ENCODE measurements at regions not wholly inside any gene's neighbourhood (a gene's known extent, or its start where the extent isn't known, plus 50 kb on each side); places are given as distances from the start of the nearest gene placed in this dataset.
A peak's percentile ranks its signal among the peaks of the same experiment; 100 is the strongest.
"Not testable (repeated sequence)": the region's sequence is repeated elsewhere in the genome, so short reads cannot be mapped to it uniquely, and the experiment has no call there.

- H3K27me3 ChIP-seq: no peaks in the 10 kb centered on the region
- no peaks in the 10 kb centered on the region for H3K36me3 ChIP-seq
- no peak for DNase-seq
- no peak overlapping the region for H3K4me3 ChIP-seq
- no peaks in the 10 kb centered on the region for H3K9me3 ChIP-seq
Measured at GRCh38 chr3:132987396-132987795, 50.8 kb upstream of the TMEM108 start.

GRCh38 chr3:132984181-132984580, 54.0 kb upstream of the TMEM108 start:
- peak; percentile 16 for DNase-seq
- Histone ChIP-seq H3K27me3 (no peaks in the 10 kb centered on the region), H3K4me3 (no peak overlapping the region), H3K36me3 (no peaks in the 10 kb centered on the region), H3K9me3 (no peaks in the 10 kb centered on the region)

- Histone ChIP-seq H3K36me3 (no peaks in the 10 kb centered on the region), H3K9me3 (no peaks in the 10 kb centered on the region), H3K4me3 (no peak overlapping the region), H3K27me3 (no peaks in the 10 kb centered on the region)
- DNase-seq: no peak
Measured at GRCh38 chr3:132983143-132983770, 54.9 kb upstream of the TMEM108 start.

- H3K27me3 ChIP-seq: no peaks in the 10 kb centered on the region
- no peak for DNase-seq
- no peaks in the 10 kb centered on the region for H3K9me3 ChIP-seq
- no peak overlapping the region for H3K4me3 ChIP-seq
- no peaks in the 10 kb centered on the region for H3K36me3 ChIP-seq
Measured at GRCh38 chr3:132981719-132982118, 56.5 kb upstream of the TMEM108 start.

- Histone ChIP-seq H3K9me3 (no peaks in the 10 kb centered on the region), H3K27me3 (no peaks in the 10 kb centered on the region), H3K36me3 (no peaks in the 10 kb centered on the region), H3K4me3 (no peak overlapping the region)
- DNase-seq: no peak
Measured at GRCh38 chr3:132980102-132980501, 58.1 kb upstream of the TMEM108 start.

GRCh38 chr3:132979606-132980005, 58.6 kb upstream of the TMEM108 start:
- H3K4me3 ChIP-seq: no peak overlapping the region

GRCh38 chr3:132978946-132979345, 59.2 kb upstream of the TMEM108 start:
- H3K27me3 ChIP-seq, DNase-seq, H3K4me3 ChIP-seq, H3K36me3 ChIP-seq, H3K9me3 ChIP-seq: not testable (repeated sequence)

More at GRCh38 chr3:132979606-132980005, 58.6 kb upstream of the TMEM108 start:
- H3K9me3 ChIP-seq: no peaks in the 10 kb centered on the region
- DNase-seq: no peak
- no peaks in the 10 kb centered on the region for H3K27me3 ChIP-seq
- H3K36me3 ChIP-seq: no peaks in the 10 kb centered on the region

- no peak overlapping the region for H3K4me3 ChIP-seq
- no peak for DNase-seq
- H3K36me3 ChIP-seq: no peaks in the 10 kb centered on the region
- no peaks in the 10 kb centered on the region for H3K9me3 ChIP-seq
- H3K27me3 ChIP-seq: no peaks in the 10 kb centered on the region
Measured at GRCh38 chr3:132978464-132978863, 59.7 kb upstream of the TMEM108 start.

- DNase-seq: no peak
- Histone ChIP-seq H3K9me3 (no peaks in the 10 kb centered on the region), H3K4me3 (no peak overlapping the region), H3K27me3 (no peaks in the 10 kb centered on the region), H3K36me3 (no peaks in the 10 kb centered on the region)
Measured at GRCh38 chr3:132974097-132974496, 64.1 kb upstream of the TMEM108 start.

- H3K9me3 ChIP-seq: no peaks in the 10 kb centered on the region
- DNase-seq: no peak
- H3K27me3 ChIP-seq: no peaks in the 10 kb centered on the region
- H3K36me3 ChIP-seq: no peaks in the 10 kb centered on the region
- no peak overlapping the region for H3K4me3 ChIP-seq
Measured at GRCh38 chr3:132973441-132973840, 64.8 kb upstream of the TMEM108 start.

- Histone ChIP-seq H3K4me3 (no peak overlapping the region), H3K9me3 (no peaks in the 10 kb centered on the region), H3K27me3 (no peaks in the 10 kb centered on the region), H3K36me3 (no peaks in the 10 kb centered on the region)
- DNase-seq: no peak
Measured at GRCh38 chr3:132972333-132972732, 65.9 kb upstream of the TMEM108 start.

GRCh38 chr3:132966374-132966773, 71.8 kb upstream of the TMEM108 start:
- Histone ChIP-seq H3K36me3 (no peaks in the 10 kb centered on the region), H3K9me3 (no peaks in the 10 kb centered on the region), H3K4me3 (no peak overlapping the region), H3K27me3 (no peaks in the 10 kb centered on the region; the same call in 1 of the 2 replicates)
- DNase-seq: no peak

GRCh38 chr3:132964266-132964665, 73.9 kb upstream of the TMEM108 start:
- Histone ChIP-seq H3K4me3 (no peak overlapping the region), H3K27me3 (no peaks in the 10 kb centered on the region; the same call in none of the 2 replicates), H3K9me3 (no peaks in the 10 kb centered on the region), H3K36me3 (no peaks in the 10 kb centered on the region)
- DNase-seq: no peak

- Histone ChIP-seq H3K27me3 (no peaks in the 10 kb centered on the region; the same call in none of the 2 replicates), H3K9me3 (no peaks in the 10 kb centered on the region), H3K36me3 (no peaks in the 10 kb centered on the region), H3K4me3 (no peak overlapping the region)
- DNase-seq: no peak
Measured at GRCh38 chr3:132963786-132964185, 74.4 kb upstream of the TMEM108 start.

- Histone ChIP-seq H3K4me3 (no peak overlapping the region), H3K36me3 (no peaks in the 10 kb centered on the region), H3K27me3 (no peaks in the 10 kb centered on the region; the same call in none of the 2 replicates), H3K9me3 (no peaks in the 10 kb centered on the region)
- DNase-seq: no peak
Measured at GRCh38 chr3:132961991-132962390, 76.2 kb upstream of the TMEM108 start.

- Histone ChIP-seq H3K4me3 (no peak overlapping the region), H3K9me3 (no peaks in the 10 kb centered on the region)
- no peak for DNase-seq
Measured at GRCh38 chr3:132953683-132954082, 84.5 kb upstream of the TMEM108 start.

GRCh38 chr3:132927896-132928295, 110.3 kb upstream of the TMEM108 start:
- no peak overlapping the region for H3K4me3 ChIP-seq
- H3K27me3 ChIP-seq: peaks cover 7% of the 10 kb centered on the region
- H3K9me3 ChIP-seq: no peaks in the 10 kb centered on the region
- DNase-seq: no peak
- H3K36me3 ChIP-seq: no peaks in the 10 kb centered on the region

More at GRCh38 chr3:132953683-132954082, 84.5 kb upstream of the TMEM108 start:
- H3K36me3 ChIP-seq: no peaks in the 10 kb centered on the region
- no peaks in the 10 kb centered on the region; the same call in 1 of the 2 replicates for H3K27me3 ChIP-seq

GRCh38 chr3:132926098-132926497, 112.1 kb upstream of the TMEM108 start:
- Histone ChIP-seq H3K27me3 (peaks cover 10% of the 10 kb centered on the region), H3K9me3 (no peaks in the 10 kb centered on the region), H3K36me3 (no peaks in the 10 kb centered on the region), H3K4me3 (no peak overlapping the region)
- no peak for DNase-seq
